WTC11 (cell line): ENCODE measurements at regions not wholly inside any gene's neighbourhood (a gene's known extent, or its start where the extent isn't known, plus 50 kb on each side); places are given as distances from the start of the nearest gene placed in this dataset.

Experiments
- ATAC-seq: fragments of 200-7000 bp; cut with Tn5 transposase; 2 replicates; pipeline ENCODE4 v1.10.0; 2021; ENCODE audit warnings: mild to moderate bottlenecking, moderate library complexity
- CTCF ChIA-PET: fragments of 300-600 bp; sonication (Branson Sonifier 250); formaldehyde crosslinking; loops from one replicate; lab custom pipeline; 2021; ENCODE audit warnings: antibody characterized with exemption; lab: Charles Lee
- POLR2A ChIA-PET: fragments of 350-600 bp; sonication (Branson Sonifier 250); formaldehyde crosslinking; loops from one replicate; lab custom pipeline; 2021; ENCODE audit warnings: antibody characterized with exemption; lab: Charles Lee
- DNase-seq: peaks from one replicate; pipeline ENCODE4 v3.0.0; 2021; ENCODE audit warnings: low spot score
- H3K27ac Mint-ChIP-seq: 2 replicates; pipeline ENCODE4 v1.8.0; 2021; ENCODE audit warnings: mixed read lengths
- H3K27me3 Mint-ChIP-seq: 2 replicates; pipeline ENCODE4 v1.8.0; 2021; ENCODE audit warnings: low read depth, mild to moderate bottlenecking, moderate library complexity, mixed read lengths
- H3K36me3 Mint-ChIP-seq: 2 replicates; pipeline ENCODE4 v1.8.0; 2021; ENCODE audit warnings: mixed read lengths
- H3K4me1 Mint-ChIP-seq: 2 replicates; pipeline ENCODE4 v1.8.0; 2022; ENCODE audit warnings: mixed read lengths
- H3K4me3 Mint-ChIP-seq: 2 replicates; pipeline ENCODE4 v1.8.0; 2021; ENCODE audit warnings: mild to moderate bottlenecking, moderate library complexity, mixed read lengths
- H3K9me3 Mint-ChIP-seq: 2 replicates; pipeline ENCODE4 v1.8.0; 2021; ENCODE audit warnings: mixed read lengths
- CBFB ChIP-seq: sonication (generic); formaldehyde crosslinking; IDR thresholded peaks from 2 replicates; pipeline ENCODE4 v1.8.1; 2022; ENCODE audit warnings: mild to moderate bottlenecking, low read depth, missing genetic modification reagents
- CREM ChIP-seq: sonication (generic); formaldehyde crosslinking; IDR thresholded peaks from 2 replicates; pipeline ENCODE4 v1.8.1; 2022; ENCODE audit warnings: mild to moderate bottlenecking, missing genetic modification reagents, moderate library complexity
- FOXJ3 ChIP-seq: sonication (generic); formaldehyde crosslinking; IDR thresholded peaks from 2 replicates; pipeline ENCODE4 v1.9.0; 2021; ENCODE audit warnings: missing genetic modification reagents, mild to moderate bottlenecking, borderline replicate concordance
- IRF1 ChIP-seq: sonication (generic); formaldehyde crosslinking; IDR thresholded peaks from 2 replicates; pipeline ENCODE4 v1.8.0; 2023; ENCODE audit warnings: missing genetic modification reagents
- RORB ChIP-seq: fragments of 250-450 bp; sonication (Bioruptor Pico); IDR thresholded peaks from 2 replicates; pipeline ENCODE4 v1.9.0; 2021; ENCODE audit warnings: mild to moderate bottlenecking
- SP1 ChIP-seq: sonication (generic); formaldehyde crosslinking; conservative IDR thresholded peaks from 2 replicates; pipeline ENCODE4 v1.8.1; 2022; ENCODE audit warnings: missing genetic modification reagents
- TCF7 ChIP-seq: sonication (generic); formaldehyde crosslinking; IDR thresholded peaks from 2 replicates; pipeline ENCODE4 v1.8.0; 2022; ENCODE audit warnings: mild to moderate bottlenecking, low read depth, missing genetic modification reagents, moderate library complexity
- USF1 ChIP-seq: sonication (generic); formaldehyde crosslinking; IDR thresholded peaks from 2 replicates; pipeline ENCODE4 v1.8.0; 2022; ENCODE audit warnings: mild to moderate bottlenecking, missing genetic modification reagents
- ZSCAN18 ChIP-seq: fragments of 250-450 bp; sonication (Bioruptor Pico); IDR thresholded peaks from 2 replicates; pipeline ENCODE4 v2.1.2; 2022; ENCODE audit warnings: mild to moderate bottlenecking, moderate library complexity
- TF ChIP-seq, protein P1 (sequence below): sonication (generic); formaldehyde crosslinking; IDR thresholded peaks from 2 replicates; pipeline ENCODE4 v1.8.0; 2022; ENCODE audit warnings: missing genetic modification reagents
- TF ChIP-seq, protein P2 (sequence below): sonication (generic); formaldehyde crosslinking; IDR thresholded peaks from 2 replicates; pipeline ENCODE4 v1.8.1; 2022; ENCODE audit warnings: low read depth, missing genetic modification reagents, borderline replicate concordance
- TF ChIP-seq, protein P3 (sequence below): sonication (generic); formaldehyde crosslinking; IDR thresholded peaks from 2 replicates; pipeline ENCODE4 v1.8.0; 2022; ENCODE audit warnings: mild to moderate bottlenecking, missing genetic modification reagents
- TF ChIP-seq, protein P4 (sequence below): fragments of 250-450 bp; sonication (Bioruptor Pico); IDR thresholded peaks from 2 replicates; pipeline ENCODE4 v1.9.0; 2021; ENCODE audit warnings: moderate library complexity, mild to moderate bottlenecking, inconsistent platforms, borderline replicate concordance

GRCh38 chr18:38497266-38497665 is 931.7 kb upstream of the CELF4 start (continued):
- TF ChIP-seq, protein P1, sequence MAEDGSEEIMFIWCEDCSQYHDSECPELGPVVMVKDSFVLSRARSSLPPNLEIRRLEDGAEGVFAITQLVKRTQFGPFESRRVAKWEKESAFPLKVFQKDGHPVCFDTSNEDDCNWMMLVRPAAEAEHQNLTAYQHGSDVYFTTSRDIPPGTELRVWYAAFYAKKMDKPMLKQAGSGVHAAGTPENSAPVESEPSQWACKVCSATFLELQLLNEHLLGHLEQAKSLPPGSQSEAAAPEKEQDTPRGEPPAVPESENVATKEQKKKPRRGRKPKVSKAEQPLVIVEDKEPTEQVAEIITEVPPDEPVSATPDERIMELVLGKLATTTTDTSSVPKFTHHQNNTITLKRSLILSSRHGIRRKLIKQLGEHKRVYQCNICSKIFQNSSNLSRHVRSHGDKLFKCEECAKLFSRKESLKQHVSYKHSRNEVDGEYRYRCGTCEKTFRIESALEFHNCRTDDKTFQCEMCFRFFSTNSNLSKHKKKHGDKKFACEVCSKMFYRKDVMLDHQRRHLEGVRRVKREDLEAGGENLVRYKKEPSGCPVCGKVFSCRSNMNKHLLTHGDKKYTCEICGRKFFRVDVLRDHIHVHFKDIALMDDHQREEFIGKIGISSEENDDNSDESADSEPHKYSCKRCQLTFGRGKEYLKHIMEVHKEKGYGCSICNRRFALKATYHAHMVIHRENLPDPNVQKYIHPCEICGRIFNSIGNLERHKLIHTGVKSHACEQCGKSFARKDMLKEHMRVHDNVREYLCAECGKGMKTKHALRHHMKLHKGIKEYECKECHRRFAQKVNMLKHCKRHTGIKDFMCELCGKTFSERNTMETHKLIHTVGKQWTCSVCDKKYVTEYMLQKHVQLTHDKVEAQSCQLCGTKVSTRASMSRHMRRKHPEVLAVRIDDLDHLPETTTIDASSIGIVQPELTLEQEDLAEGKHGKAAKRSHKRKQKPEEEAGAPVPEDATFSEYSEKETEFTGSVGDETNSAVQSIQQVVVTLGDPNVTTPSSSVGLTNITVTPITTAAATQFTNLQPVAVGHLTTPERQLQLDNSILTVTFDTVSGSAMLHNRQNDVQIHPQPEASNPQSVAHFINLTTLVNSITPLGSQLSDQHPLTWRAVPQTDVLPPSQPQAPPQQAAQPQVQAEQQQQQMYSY (CRISPR knock-in tag), result no peak
- TF ChIP-seq FOXJ3 (CRISPR knock-in tag) (no peak), RORB (CRISPR knock-in tag) (no peak), TCF7 (CRISPR knock-in tag) (no peak), SP1 (CRISPR knock-in tag) (no peak), USF1 (CRISPR knock-in tag) (no peak)
- TF ChIP-seq, protein P2, sequence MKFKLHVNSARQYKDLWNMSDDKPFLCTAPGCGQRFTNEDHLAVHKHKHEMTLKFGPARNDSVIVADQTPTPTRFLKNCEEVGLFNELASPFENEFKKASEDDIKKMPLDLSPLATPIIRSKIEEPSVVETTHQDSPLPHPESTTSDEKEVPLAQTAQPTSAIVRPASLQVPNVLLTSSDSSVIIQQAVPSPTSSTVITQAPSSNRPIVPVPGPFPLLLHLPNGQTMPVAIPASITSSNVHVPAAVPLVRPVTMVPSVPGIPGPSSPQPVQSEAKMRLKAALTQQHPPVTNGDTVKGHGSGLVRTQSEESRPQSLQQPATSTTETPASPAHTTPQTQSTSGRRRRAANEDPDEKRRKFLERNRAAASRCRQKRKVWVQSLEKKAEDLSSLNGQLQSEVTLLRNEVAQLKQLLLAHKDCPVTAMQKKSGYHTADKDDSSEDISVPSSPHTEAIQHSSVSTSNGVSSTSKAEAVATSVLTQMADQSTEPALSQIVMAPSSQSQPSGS (CRISPR knock-in tag), result no peak

- H3K27me3 Mint-ChIP-seq, result no peaks in the 10 kb centered on the region
- no peaks in the 10 kb centered on the region for H3K36me3 Mint-ChIP-seq
- DNase-seq (no peak), ATAC-seq (no peak)
- ChIA-PET CTCF (no interaction called here), POLR2A (no interaction called here)
- TF ChIP-seq ZSCAN18, result no peak
- TF ChIP-seq, protein P3, sequence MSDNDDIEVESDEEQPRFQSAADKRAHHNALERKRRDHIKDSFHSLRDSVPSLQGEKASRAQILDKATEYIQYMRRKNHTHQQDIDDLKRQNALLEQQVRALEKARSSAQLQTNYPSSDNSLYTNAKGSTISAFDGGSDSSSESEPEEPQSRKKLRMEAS (CRISPR knock-in tag), result no peak
- TF ChIP-seq, protein P4, sequence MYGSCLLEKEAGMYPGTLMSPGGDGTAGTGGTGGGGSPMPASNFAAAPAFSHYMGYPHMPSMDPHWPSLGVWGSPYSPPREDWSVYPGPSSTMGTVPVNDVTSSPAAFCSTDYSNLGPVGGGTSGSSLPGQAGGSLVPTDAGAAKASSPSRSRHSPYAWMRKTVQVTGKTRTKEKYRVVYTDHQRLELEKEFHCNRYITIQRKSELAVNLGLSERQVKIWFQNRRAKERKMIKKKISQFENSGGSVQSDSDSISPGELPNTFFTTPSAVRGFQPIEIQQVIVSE, result no peak
- no peak for TF ChIP-seq IRF1
- TF ChIP-seq, protein P2 (CRISPR knock-in tag), result no peak
- no peak for TF ChIP-seq CREM
- TF ChIP-seq CBFB (CRISPR knock-in tag), result no peak
- no peak overlapping the region for H3K4me3 Mint-ChIP-seq
- no peaks in the 10 kb centered on the region for H3K4me1 Mint-ChIP-seq
- H3K27ac Mint-ChIP-seq, result no peak overlapping the region
- peaks cover 3% of the 10 kb centered on the region for H3K9me3 Mint-ChIP-seq
These were observed 930.7 kb upstream of the CELF4 start for GRCh38 chr18:38496222-38496793.
